ENCODE measurements at regions not wholly inside any gene's neighbourhood (a gene's known extent, or its start where the extent isn't known, plus 50 kb on each side); places are given as distances from the start of the nearest gene placed in this dataset.

DNA sequence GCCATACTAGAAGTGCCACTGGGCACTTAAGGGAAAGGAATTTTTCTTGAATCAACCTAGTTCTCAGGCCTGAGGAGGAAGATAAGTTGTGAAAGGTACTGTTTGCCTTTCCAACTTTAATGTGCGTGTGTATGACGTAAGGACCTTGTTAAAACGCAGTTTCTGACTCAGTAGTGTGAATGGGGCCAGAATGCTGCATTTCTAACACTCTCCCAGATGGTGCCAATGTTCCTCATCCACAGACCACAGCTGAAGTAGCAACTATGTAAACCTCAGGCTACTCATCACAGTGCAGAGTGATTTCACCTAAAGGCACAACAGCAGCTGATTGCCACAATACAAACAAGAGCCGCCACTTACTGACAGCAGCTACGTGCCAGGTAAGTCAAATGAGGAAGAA, 103.6 kb downstream of the OTOL1 start:
- ChIA-PET POLR2A (no interaction called here), CTCF (no interaction called here)
- no peaks in the 10 kb centered on the region for H3K36me3 Mint-ChIP-seq (ENCODE audit: low read depth)
- no peak overlapping the region for H3K27ac Mint-ChIP-seq
- TF ChIP-seq, protein P1, sequence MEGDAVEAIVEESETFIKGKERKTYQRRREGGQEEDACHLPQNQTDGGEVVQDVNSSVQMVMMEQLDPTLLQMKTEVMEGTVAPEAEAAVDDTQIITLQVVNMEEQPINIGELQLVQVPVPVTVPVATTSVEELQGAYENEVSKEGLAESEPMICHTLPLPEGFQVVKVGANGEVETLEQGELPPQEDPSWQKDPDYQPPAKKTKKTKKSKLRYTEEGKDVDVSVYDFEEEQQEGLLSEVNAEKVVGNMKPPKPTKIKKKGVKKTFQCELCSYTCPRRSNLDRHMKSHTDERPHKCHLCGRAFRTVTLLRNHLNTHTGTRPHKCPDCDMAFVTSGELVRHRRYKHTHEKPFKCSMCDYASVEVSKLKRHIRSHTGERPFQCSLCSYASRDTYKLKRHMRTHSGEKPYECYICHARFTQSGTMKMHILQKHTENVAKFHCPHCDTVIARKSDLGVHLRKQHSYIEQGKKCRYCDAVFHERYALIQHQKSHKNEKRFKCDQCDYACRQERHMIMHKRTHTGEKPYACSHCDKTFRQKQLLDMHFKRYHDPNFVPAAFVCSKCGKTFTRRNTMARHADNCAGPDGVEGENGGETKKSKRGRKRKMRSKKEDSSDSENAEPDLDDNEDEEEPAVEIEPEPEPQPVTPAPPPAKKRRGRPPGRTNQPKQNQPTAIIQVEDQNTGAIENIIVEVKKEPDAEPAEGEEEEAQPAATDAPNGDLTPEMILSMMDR (IDR thresholded peaks at IDR 0.05) = no peak
- ATAC-seq (no peak), DNase-seq (no peak)
- no peaks in the 10 kb centered on the region for H3K27me3 Mint-ChIP-seq
- H3K4me1 Mint-ChIP-seq (ENCODE audit: low read depth) = no peaks in the 10 kb centered on the region
- no peak overlapping the region for H3K4me3 Mint-ChIP-seq
- intact Hi-C loops (cut with micrococcal nuclease) = no loop called here
- H3K9me3 Mint-ChIP-seq = no peaks in the 10 kb centered on the region

DNA sequence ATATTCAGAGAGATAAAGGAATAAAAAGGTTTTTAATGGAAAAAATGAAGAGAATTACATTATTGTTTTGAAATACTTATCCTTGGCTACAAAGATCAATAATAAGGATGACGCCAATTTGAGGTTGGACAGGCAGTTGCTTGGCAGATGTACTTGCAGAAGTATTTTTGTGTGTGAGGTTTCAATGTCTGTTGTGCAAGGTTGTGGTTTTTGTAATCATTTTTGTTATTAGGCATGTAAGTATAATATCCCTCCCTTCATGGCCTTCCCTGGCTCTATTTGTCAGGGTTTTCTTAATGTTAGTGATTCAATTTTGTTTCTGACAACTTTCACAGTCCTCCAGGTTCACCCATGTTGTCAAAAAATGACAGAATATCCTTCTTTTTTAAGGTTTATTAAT, 105.9 kb downstream of the OTOL1 start:
- Mint-ChIP-seq H3K36me3 (ENCODE audit: low read depth) (no peaks in the 10 kb centered on the region), H3K9me3 (no peaks in the 10 kb centered on the region), H3K27me3 (no peaks in the 10 kb centered on the region), H3K4me1 (ENCODE audit: low read depth) (no peaks in the 10 kb centered on the region), H3K27ac (no peak overlapping the region), H3K4me3 (no peak overlapping the region)
- ChIA-PET CTCF (no interaction called here), POLR2A (no interaction called here)
- DNase-seq = no peak
- intact Hi-C loops (cut with micrococcal nuclease) = no loop called here
- TF ChIP-seq, protein P1 (IDR thresholded peaks at IDR 0.05) = no peak
- ATAC-seq = no peak

DNA sequence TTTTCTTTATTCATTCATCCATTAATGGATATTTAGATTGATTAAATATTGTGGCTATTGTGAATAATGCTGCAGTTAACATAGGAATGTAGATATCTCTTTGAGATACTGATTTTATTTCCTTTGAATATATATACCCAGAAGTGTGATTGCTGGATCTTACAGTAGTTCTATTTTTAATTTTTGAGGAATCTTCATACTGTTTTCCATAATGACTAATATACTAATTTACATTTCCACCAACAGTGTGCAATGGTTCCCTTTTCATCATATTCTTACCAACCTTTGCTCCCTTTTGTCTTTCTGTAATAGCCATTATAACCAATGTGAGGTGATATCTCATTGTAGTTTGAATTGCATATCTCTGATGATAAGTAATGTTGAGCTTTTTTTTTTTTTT, 106.3 kb downstream of the OTOL1 start:
- TF ChIP-seq, protein P1 (IDR thresholded peaks at IDR 0.05) = no peak
- no peak for DNase-seq
- Mint-ChIP-seq H3K27me3 (no peaks in the 10 kb centered on the region), H3K27ac (no peak overlapping the region), H3K9me3 (no peaks in the 10 kb centered on the region), H3K36me3 (ENCODE audit: low read depth) (no peaks in the 10 kb centered on the region), H3K4me3 (no peak overlapping the region), H3K4me1 (ENCODE audit: low read depth) (no peaks in the 10 kb centered on the region)
- POLR2A ChIA-PET = no interaction called here
- CTCF ChIA-PET = no interaction called here
- no peak for ATAC-seq
- intact Hi-C loops (cut with micrococcal nuclease) = no loop called here

DNA sequence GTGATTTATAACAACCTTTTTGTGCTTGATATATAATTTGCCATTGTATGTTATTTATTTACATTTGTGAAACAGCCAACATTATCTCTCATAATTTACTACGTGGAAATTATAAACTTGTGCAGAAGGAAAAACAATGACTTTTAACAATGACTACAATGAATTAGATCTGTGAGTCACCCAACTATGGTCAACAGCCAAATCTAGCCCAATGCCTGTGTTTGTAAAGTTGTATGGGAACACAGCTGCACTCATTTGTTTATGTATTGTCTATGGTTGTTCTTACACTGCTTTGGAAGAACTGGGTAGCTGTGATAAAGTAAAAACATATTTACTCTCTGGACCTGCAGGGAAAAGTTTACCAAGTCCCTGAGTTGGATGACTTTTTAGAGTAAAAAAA, 110.4 kb downstream of the OTOL1 start:
- POLR2A ChIA-PET = no interaction called here
- intact Hi-C loops (cut with micrococcal nuclease) = no loop called here
- DNase-seq (no peak), ATAC-seq (no peak)
- H3K27me3 Mint-ChIP-seq = no peaks in the 10 kb centered on the region
- TF ChIP-seq, protein P1 (IDR thresholded peaks at IDR 0.05) = no peak
- CTCF ChIA-PET = interaction anchor here (1.0 kb wide), 1 partner anchor 10 kb away, joined by 3 read pairs; no protein-coding TSS in a partner anchor
- H3K4me3 Mint-ChIP-seq = no peak overlapping the region
- H3K4me1 Mint-ChIP-seq (ENCODE audit: low read depth) = no peaks in the 10 kb centered on the region
- no peaks in the 10 kb centered on the region for H3K36me3 Mint-ChIP-seq (ENCODE audit: low read depth)
- H3K9me3 Mint-ChIP-seq = peaks cover 6% of the 10 kb centered on the region
- H3K27ac Mint-ChIP-seq = no peak overlapping the region

DNA sequence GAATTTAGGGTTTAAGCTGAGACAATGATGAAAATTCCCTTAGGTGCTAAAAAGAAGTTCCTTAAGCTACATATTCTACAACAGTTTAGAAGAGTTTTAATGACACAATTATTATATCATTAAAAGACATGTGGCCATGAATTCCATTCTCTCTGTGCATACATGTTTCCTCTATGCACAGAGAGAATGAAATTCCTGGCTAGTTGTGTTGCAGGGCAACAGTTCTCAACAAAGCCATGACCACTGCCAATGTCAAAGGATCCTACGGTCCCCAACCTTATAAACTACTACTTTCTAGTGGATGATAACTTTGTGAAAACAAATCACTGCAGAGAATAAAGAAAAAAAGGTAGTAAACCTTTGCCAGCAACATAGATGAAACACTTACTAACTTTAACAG, 122.7 kb downstream of the OTOL1 start:
- ATAC-seq = no peak

More for the DNA sequence above, 122.7 kb downstream of the OTOL1 start:
- Mint-ChIP-seq H3K36me3 (ENCODE audit: low read depth) (no peaks in the 10 kb centered on the region), H3K9me3 (no peaks in the 10 kb centered on the region), H3K27me3 (no peaks in the 10 kb centered on the region), H3K27ac (no peak overlapping the region), H3K4me1 (ENCODE audit: low read depth) (no peaks in the 10 kb centered on the region), H3K4me3 (no peak overlapping the region)
- TF ChIP-seq, protein P1 (IDR thresholded peaks at IDR 0.05) = no peak
- CTCF ChIA-PET = no interaction called here
- POLR2A ChIA-PET = no interaction called here
- intact Hi-C loops (cut with micrococcal nuclease) = no loop called here
- DNase-seq = no peak
